ENCODE measurements at regions not wholly inside any gene's neighbourhood (a gene's known extent, or its start where the extent isn't known, plus 50 kb on each side); places are given as distances from the start of the nearest gene placed in this dataset.
A peak's percentile ranks its signal among the peaks of the same experiment; 100 is the strongest.

DNA sequence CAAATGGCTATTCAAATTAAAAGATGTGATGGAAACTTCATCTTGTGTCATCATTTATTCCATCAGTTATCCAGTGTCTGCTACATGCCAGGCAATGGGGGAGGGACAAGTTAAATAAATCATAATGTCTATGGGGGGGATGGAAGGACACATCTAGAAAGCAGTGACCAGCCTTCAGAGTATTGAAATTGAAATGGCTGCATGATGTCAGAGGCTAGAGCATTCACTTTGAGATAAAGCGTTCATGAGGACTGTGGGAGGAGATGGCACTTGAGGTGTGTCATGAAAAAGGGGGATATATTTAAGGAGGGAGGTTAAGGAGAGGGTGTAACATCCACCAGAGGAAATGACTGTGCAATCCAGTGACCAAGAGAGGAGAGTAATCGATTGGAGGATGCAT is 50.6 kb downstream of the SLIT2 start:
- DNase-seq (ENCODE audit: low read depth in 3 of 3) = no peak

DNA sequence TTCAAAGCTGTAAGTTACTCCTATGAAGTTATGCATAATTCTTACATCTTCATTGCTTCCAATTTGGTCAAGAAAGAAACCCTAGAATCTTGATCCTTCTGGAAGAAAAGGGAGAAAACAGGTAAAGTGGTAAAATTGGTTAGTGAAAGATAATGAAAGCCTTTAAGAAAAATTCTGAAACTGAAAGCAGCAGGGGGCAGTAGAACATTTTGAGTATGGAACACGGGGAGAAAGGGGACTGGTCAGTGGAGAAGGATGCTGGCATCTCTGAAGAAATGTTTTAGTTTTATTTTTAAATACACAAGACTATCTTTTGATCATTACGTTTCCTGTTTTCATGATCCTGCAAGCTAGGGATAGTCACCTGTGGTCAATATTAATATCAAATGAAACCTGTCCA is 54.3 kb downstream of the SLIT2 start:
- no peak for DNase-seq (ENCODE audit: low read depth in 3 of 3)

DNA sequence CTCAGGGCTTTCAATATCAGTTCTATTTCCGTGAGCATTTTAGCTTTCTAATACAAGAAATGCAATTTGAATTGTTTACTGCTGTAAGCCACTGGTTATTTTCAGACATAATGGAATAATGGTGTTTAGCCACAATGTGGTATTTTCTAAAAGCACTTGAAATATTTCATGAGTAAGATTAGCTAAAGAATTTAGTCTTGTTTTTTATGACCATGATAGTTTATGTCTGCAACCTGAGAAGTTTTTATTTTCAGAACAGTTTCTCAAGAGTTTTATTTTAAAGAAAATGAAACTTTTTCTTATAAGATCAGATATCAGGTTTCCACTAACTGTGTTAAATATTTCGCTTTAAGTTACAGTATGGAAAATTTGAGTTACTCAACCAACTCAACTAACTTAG is 60.2 kb downstream of the SLIT2 start:
- DNase-seq (ENCODE audit: low read depth in 3 of 3) = no peak

DNA sequence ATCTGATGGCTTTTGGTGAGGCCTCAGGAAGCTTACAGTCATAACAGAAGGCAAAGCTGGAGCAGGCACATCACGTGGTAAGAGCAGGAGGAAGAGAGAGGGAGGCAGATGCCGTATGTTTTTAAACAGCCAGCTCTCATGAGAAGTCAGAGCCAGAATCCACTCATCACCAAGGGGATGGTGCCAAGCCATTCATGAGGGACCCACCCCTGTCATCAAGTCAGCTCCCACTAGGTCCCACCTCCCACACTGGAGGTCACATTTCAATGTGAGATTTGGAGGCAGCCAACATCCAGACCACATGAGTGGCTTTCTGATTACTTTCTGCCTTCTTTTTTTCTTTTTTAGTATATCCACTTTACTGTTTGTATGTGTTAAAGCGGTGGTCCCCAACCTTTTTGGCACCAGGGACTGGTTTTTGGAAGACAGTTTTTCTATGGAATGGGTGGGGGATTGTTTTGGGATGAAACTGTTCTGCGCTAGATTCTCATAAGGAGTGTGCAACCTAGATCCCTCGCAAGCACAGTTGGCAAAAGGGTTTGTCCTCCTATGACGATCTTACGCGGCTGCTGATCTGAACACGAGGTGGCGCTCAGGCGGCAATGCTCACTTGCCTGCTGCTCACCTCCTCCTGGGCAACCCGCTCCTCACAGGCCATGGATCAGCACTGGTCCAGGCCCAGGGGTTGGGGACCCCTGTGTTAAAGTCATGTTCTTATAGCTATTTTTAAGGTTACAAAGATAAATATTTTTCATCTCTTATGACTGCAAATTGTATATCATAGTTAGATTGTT is 61.7 kb downstream of the SLIT2 start:
- peak in 1 of 3 experiments; percentile 0 for DNase-seq (ENCODE audit: low read depth in 3 of 3)

DNA sequence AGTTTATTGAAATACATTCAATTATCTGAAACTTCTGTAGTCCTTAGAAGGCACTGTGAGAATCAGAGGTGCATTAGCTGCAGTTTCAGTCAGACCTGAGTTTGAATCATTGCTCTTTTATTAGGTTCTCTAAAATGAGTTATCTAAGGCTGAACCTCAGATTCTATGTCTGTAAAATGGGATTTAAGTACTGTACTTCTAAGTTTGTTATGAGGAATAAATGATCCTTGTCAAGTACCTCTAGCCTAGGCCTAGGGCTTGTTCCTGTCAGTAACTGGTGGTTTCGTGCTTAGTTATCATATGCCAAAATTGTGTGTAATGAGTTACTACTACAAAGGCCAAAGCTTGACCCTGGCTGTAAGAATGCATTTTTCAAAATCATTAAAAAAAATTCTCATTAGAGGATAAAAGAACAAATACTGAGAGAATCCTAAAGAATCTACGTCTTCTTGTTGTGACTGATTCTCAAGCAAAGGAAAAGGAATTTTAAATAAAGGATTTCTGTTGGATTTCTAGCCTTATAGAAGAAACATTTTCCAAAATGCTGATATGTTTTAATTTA is 65.8 kb downstream of the SLIT2 start:
- no peak for DNase-seq (ENCODE audit: low read depth in 3 of 3)

DNA sequence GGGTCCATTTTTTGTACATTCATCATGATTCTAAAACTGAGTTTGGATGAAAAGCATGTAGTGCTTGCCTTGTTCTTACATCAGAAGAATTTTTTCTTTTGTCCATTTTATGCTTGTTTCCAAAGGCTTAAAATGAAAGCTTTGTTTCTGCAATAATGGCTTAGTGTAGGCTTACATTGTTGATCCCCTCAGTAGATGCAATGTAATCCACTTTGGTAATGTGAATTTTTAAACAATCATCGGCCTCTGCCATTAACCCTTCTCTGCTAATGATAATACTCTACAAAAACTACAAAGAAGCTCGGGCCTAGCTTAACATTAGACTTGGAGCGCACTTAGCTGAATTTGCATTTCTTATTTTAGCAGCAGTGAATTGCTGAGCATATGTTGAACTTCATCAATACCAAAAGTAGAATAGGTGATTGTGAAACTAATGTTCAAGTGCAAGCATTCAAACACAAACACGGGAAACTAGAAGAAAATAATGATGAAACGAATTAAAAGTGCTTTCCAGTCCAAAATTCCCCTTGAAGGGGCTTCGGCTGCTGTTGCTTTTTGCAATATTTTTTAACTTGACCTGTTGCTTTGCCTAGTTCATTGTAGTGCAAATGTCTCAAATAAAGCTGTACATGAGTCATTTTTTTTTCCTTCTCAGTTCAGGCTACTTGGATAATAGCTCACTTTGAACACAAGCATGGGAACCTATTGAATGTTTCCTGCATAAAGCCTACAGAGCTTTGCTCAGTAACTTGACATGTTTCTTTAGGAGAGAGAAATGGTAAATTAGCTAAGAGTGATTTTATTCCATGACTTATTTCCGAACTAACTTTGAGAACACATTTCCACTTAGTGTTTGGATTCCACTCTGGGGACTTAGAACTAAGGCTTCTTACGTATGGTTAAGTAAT is 66.5 kb downstream of the SLIT2 start:
- no peak for DNase-seq (ENCODE audit: low read depth in 3 of 3)

DNA sequence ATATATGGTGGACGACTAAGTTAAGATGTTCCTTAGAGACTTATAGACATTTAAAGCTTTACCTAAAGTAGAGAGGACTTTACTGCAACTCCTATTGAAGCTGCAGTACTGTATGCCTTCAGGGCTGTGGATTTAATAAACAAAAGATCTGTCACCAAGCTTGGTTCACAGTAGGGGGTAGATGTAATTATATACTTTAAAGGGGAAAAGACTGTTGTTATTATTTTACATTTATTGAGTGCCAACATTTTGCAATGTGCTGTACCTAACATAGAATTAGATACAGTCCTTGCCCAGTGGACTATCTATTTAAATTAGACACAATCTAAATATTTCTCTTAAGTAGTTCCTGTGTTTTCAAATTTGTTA is 67.2 kb downstream of the SLIT2 start:
- no peak for DNase-seq (ENCODE audit: low read depth in 3 of 3)

DNA sequence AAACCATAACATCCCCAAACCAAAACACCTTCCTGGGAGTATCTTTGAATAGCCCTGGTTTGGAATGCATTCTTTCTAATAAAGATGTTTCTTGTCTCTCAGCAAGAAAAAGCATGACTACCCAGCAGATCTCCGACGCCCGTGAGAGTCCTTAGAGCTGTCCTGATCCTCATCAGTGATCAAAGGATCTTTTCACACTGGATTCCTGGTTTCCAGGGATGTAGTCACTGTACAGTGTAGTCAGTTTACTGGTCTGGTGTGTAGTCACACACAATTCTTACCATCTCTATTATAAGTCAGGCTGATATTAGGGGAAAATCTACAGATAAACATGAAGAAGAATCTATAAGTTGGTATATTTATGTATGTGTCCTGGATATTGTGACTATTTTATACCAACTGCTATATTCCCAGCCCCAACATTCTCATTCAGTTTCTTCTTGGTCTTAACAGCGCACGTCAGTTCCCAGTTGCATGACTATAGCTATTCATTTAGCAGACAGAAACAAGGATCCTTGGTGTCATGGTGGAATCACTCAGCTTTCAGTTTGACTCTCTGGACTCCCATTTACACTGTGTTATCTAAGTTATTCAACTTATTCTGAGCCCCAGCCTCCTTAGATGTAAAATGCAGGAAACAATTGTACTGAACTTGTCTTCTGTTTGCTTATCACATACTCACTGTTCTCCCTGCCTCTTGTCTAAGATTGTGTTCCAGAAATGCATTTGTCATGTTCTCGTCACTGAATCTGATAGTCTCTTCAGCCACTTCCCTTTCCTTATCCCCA is 68.3 kb downstream of the SLIT2 start:
- DNase-seq (ENCODE audit: low read depth in 3 of 3) = no peak

DNA sequence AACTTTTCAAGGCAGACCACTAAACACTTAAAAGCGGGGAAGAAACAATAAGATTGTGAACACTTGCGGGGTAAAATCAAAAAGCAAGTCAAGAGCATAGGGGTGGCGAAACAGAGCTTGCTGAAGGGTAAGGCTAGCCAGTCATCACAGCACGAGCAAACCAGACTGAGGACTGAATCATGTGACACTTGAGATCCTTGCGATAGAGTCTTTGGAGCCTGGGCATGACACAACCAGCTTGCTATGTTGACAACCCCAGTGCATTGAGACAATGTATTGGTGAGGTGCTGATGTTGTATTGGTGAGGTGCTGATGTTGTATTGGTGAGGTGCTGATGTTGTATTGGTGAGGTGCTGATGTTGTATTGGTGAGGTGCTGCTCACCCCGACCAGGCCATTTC is 72.3 kb downstream of the SLIT2 start:
- no peak for DNase-seq (ENCODE audit: low read depth in 3 of 3)

DNA sequence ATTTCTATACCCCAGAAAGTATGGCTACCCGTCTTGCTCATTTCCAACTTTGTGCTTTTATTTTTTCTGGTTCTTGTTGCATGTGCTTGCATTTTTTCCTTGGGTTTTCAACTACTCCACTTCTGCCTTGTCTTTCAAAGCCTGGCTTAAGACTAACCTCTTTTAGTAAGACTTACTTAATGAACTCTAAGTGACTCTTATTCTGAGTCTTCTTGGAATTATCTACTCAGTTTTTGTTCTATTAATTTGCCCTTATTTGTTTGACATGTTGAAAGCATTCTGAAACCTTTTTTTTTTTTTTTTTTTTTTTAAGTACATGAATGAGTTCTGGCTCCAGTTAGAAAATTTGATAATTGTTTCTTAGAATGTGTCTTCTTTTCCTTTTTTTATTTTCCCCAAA is 74.8 kb downstream of the SLIT2 start:
- no peak for DNase-seq (ENCODE audit: low read depth in 3 of 3)

DNA sequence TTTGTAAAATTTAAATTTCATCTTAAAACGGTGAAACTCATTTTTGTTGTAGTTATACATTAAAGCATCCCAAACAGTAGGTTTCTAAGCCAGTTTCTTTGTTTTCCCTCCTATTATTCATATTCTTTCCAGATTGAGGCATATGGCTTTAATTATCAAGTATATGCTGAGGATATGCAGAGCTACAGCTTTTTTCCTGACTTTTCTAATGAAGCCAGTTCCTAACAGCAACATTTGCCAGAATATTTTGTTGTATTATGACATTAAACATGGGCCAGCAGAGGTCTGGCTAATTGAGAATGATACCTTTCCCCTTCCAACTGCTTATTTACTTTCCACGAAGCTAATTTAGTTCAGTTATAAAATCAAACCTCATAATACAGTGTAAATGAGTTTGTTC is 75.3 kb downstream of the SLIT2 start:
- no peak for DNase-seq (ENCODE audit: low read depth in 3 of 3)

DNA sequence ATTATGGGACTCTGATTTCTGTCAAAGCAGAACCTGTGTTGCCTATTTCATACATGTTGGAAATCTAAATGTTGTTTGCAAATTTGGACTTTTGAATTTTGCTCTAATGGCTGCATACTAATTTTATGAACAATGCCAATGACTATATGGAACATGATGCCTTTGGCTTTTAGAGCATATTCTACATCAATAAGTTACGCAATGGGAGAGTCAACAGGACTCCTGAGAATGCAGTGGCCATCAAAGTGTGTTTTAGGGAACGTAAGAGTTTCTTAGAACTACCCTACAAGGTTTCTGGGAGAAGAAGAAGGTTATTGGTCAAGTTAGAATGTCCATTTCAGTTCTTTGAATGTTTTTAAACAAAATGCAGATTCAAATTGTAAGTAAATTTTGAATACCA is 76.1 kb downstream of the SLIT2 start:
- no peak for DNase-seq (ENCODE audit: low read depth in 3 of 3)

DNA sequence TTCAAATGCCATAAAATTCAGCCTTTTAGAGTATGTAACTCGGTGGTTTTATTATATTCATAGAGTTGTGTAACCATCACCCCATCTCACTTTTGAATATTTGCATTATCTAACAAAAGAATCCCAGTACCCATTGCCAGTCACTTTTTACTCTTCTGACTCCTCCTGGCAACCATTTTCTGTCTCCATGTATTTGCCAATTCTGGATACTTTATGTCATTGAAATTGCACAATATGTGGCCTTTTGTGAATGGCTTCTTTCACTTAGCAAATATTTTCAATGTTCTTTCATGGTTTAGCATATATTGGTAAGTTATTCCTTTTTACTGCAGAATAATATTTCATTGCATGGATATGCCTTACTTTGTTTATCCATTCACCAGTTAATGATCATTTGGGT is 79.9 kb downstream of the SLIT2 start:
- DNase-seq (ENCODE audit: low read depth in 3 of 3) = no peak

DNA sequence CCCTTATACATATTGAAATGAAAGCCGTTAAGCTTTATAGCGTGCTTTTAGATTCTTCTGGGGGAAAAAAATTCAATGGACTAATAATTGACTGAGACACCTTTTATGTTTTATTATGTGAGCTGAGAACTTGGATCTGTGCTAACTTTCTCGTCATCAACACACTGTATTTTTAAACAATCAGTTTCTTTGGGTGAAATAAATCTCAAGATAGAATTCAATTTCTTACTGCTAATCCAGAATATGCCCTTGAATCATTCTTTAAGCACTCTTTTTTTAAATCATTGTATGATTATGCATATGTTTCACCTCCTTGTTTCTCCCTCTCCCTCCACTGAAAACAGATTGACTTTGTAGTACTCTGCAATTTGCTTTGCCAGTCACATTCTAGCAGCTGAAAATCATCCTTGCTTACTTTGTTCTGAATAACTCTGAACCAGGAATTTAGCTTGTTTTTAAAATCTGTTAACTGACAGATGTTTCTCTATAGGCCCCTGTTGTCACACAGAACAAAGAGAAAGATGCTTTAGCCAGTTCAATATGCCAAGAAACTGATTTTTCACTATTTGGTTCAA is 81.5 kb downstream of the SLIT2 start:
- no peak for DNase-seq (ENCODE audit: low read depth in 3 of 3)

DNA sequence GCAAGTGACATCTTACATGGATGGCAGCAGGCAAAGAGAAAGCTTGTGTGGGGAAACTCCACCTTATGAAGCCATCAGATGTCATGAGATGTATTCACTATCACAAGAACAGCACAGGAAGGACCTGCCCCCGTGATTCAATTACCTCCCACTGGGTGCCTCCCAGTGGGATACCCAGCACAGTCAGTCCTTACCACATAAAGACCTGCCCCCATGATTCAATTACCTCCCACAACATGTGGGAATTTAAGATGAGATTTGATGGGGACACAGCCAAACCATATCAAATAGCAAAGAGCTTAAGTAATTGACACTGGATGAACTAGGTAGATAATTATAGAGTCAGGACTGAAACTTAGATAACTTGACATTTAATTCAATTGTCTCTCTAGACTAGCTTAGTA is 85.6 kb downstream of the SLIT2 start:
- no peak for DNase-seq (ENCODE audit: low read depth in 3 of 3)

DNA sequence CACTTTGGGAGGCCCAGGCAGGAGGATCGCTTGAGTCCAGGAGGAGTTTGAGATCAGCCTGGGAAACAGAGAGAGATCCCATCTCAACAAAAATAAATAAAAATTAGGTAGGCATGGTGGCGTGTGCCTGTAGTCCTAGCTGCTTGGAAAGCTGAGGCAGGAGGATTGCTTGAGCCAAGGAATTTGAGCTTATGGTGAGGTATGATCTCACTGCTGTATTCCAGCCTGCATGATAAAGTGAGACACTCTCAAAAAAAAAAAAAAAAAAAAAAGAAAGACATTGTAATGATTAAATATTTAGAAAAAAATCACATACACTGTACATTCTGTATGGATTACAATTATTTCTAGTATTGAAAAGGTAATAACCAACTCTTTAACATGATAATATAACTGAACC is 87.1 kb downstream of the SLIT2 start:
- no peak for DNase-seq (ENCODE audit: low read depth in 3 of 3)

DNA sequence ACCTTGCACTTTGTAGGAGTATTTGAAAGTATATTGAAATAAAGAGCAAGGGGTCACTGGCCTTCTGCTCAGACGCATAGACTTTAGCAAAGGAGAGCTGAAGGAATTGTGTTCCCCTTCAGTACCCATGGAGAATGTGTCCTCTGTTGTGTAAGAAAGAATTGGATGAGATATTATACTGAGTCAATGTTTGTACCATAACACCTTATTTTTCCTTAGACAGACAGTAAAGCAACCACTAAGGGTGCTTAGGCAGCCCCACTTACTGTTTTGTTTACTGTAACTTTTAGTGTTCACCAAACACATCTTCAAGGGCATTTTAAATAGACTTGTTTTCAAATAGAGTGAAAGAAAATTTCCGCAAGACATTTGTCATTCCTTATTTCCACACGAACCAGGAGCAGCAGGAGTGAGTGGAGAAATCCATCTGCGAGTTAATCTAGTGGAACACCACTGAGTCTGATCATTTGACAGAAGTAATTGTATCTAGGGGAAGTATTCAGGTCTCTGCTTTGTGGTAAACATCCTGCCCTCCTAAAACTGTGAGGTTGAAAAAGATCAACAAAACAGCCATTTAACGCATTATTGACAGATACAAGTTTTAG is 89.5 kb downstream of the SLIT2 start:
- no peak for DNase-seq (ENCODE audit: low read depth in 3 of 3)

DNA sequence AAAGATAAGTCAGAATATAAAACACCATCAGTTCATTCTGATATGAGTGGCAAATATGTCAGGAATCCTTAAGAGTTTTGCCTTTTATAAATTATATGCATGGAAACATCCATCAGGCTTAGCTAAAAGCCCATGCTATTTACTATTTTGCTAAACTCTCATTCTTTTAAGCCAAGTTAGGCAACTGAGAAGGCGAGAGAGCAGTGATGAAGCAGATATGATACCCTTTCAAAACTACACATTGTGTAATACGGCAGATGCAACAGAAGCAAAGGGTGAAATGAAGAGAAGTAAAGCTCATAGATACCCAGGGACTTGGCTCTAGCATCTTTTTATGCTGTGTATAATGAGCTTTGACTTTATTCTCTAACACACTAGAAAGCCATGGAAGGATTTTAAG is 95.8 kb downstream of the SLIT2 start:
- no peak for DNase-seq (ENCODE audit: low read depth in 3 of 3)

DNA sequence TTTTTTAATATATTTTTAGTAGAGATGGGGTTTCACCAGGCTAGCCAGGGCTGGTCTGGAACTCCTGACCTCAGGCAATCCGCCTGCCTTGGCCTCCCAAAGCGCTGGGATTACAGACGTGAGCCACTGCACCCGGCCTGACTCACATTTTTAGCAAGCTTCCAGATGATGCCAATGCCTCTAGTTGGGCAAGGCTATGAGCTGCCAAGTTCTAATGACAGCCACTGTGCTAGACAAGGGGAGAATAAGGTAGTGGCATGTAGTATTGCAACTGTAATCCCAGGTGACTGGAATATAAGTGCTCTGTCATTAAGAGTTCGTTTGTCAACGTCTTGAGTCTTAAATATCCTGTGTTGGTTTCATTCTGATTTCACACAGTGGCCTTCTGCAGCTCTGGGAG is 96.7 kb downstream of the SLIT2 start:
- DNase-seq (ENCODE audit: low read depth in 3 of 3) = no peak

DNA sequence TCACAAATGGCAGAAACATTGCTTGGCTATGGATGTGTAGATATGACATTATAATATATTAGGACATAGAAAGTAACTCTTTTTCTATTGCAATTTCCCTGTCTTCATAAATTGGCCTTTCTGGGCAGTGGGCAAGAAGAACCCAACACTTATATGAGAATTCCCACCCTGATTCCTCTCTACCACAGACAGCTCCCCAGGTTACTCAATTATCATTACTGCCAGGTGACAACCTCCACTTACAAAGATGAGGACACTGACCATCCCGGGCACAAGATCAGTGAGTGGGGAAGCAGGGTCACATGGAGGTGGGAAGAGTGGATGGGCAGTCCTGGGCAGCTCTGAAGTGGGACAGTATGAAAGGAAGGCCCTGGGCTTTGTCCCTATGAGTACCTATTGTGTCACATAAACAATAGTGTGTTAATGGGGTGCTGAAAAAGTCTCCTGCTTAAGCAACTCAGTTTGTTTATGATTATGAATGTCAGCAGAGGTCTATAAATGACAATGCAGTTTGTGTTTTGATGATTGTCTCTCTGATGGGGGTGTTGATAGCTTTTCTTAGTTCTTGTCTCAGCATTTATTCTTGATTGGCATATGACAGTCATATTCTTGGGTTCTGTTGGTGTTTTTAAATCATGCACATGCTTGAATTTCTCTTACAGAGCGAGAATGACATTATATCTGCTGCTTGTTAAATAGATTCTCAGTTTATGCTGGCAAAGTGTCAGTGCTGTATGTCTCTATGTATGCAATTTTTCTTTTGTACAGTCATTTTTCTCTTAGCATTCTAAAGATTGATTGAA is 99.9 kb downstream of the SLIT2 start:
- no peak for DNase-seq (ENCODE audit: low read depth in 3 of 3)

DNA sequence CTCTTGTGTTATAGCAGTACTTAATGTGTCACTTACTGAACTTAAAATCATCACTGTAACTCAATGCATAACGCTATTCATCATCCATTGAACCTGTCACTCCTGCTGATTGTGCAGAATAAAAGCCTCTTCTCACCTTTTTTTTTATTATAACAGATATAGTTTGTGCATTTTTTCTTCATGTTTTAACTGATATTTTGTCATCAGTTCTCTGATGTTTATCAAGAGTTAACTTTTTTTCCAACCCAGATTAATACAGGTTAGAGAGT is 100.4 kb downstream of the SLIT2 start:
- DNase-seq (ENCODE audit: low read depth in 3 of 3) = no peak

Measured in stimulated activated CD4-positive, alpha-beta T cell treated with anti-CD3 and anti-CD28 coated beads, TNF-alpha, amount 100 ng/mL, for 24 hours (primary cell).